ENCODE measurements at regions not wholly inside any gene's neighbourhood (a gene's known extent, or its start where the extent isn't known, plus 50 kb on each side); places are given as distances from the start of the nearest gene placed in this dataset.

DNA sequence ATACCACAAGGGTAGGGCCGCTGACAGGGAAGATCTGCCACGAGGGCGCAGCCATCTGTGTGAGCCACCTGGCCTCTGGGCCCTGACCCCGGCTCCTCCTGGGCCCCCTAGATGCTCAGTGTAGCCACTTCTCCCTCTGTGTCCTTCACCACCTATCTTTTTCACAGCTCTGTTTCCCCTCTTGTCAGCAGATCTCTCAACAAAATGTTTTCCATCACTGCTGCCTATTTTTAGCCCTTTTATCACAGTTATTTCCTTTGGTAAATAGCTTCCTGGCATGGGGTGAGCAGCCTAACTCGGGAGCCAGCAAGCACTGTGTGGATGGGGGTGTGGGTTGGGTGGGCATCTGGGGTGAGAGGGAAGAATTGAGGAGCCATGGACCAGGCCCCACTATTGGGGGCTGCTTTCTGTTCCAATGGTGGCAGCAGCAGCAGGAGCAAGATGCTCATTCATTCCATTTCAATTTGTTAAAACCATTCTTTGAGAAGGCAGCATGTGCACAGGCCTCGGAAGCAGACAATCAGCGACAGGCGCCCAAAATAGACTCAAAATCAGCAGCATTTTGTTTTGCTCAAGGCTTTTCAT, 135.2 kb upstream of the NAV2 start:
- intact Hi-C loops (cut with micrococcal nuclease): no loop called here
- H3K4me3 Mint-ChIP-seq (ENCODE audit: low read depth): no peak overlapping the region
- no peak for DNase-seq (ENCODE audit: low spot score)
- H3K9me3 Mint-ChIP-seq: no peaks in the 10 kb centered on the region
- no peaks in the 10 kb centered on the region for H3K4me1 Mint-ChIP-seq (ENCODE audit: low read depth)
- peaks cover 2% of the 10 kb centered on the region for H3K27me3 Mint-ChIP-seq (ENCODE audit: low read depth)
- H3K27ac Mint-ChIP-seq: no peak overlapping the region
- H3K36me3 Mint-ChIP-seq (ENCODE audit: low read depth): no peaks in the 10 kb centered on the region

DNA sequence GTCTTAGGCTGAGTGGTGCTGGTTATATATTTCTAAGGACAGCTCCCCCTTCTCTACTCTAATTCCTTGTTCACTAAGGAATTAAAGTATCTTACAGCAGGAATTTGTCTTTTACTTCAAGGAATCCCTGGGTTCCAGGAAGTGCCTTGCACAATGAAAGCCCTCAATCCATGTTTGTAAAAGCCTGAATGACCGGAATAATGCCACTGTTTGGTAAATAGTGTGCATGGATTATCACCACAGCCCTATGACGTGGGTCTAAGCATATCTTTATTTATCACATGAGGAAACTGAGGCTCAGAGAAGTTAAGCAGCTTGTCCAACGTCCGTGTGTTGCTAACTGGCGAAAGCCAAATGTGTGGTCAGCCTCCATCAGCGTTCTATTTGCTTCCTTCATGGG, 135.7 kb upstream of the NAV2 start:
- Mint-ChIP-seq H3K9me3 (no peaks in the 10 kb centered on the region), H3K27ac (no peak overlapping the region), H3K27me3 (ENCODE audit: low read depth) (peaks cover 2% of the 10 kb centered on the region), H3K4me3 (ENCODE audit: low read depth) (no peak overlapping the region), H3K36me3 (ENCODE audit: low read depth) (no peaks in the 10 kb centered on the region), H3K4me1 (ENCODE audit: low read depth) (no peaks in the 10 kb centered on the region)
- DNase-seq (ENCODE audit: low spot score): no peak
- intact Hi-C loops (cut with micrococcal nuclease): no loop called here

DNA sequence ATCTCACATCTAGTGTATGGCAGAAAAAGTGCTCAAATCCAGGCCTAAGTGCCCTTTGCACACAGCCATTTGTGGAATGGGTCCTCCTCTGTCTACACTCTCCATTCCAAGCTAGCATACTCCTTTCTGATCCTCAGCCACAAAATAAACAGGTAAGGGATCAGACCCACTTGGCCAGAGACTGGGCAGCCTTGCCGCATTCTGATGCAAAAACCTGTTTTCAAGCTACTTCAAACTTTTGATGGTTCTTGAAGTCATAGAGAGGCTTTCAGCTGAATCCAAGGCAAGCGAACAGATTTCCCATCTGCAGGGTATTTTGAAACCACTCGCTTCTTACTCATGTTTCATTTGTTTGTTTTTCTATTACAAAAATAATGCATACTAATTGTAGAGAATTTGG, 136.6 kb upstream of the NAV2 start:
- Mint-ChIP-seq H3K36me3 (ENCODE audit: low read depth) (no peaks in the 10 kb centered on the region), H3K4me1 (ENCODE audit: low read depth) (no peaks in the 10 kb centered on the region), H3K9me3 (no peaks in the 10 kb centered on the region), H3K27ac (no peak overlapping the region), H3K4me3 (ENCODE audit: low read depth) (no peak overlapping the region), H3K27me3 (ENCODE audit: low read depth) (peaks cover 2% of the 10 kb centered on the region)
- no peak for DNase-seq (ENCODE audit: low spot score)
- intact Hi-C loops (cut with micrococcal nuclease): no loop called here

DNA sequence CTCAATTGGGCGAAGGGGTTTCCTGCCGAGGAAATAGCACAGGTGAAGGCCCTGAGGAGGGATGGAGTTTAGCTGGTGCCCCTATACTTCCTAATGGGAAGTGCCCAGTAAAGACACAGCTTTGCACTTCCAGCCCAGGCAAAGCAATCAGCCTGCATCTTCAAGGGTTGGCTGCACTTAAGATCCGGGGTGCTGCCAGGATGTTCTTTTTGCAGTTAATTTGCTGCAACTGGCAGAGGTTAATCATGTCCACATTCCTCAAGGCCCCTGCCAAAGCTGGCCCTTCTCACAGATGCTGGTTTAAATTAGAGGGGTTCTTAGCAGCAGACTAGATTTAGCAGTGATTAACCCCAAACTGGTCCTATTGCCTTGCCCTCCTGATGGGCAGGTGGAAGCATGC, 137.7 kb upstream of the NAV2 start:
- Mint-ChIP-seq H3K27ac (no peak overlapping the region), H3K36me3 (ENCODE audit: low read depth) (no peaks in the 10 kb centered on the region), H3K9me3 (no peaks in the 10 kb centered on the region), H3K4me3 (ENCODE audit: low read depth) (no peak overlapping the region), H3K27me3 (ENCODE audit: low read depth) (peaks cover 2% of the 10 kb centered on the region), H3K4me1 (ENCODE audit: low read depth) (no peaks in the 10 kb centered on the region)
- DNase-seq (ENCODE audit: low spot score): no peak
- intact Hi-C loops (cut with micrococcal nuclease): no loop called here

DNA sequence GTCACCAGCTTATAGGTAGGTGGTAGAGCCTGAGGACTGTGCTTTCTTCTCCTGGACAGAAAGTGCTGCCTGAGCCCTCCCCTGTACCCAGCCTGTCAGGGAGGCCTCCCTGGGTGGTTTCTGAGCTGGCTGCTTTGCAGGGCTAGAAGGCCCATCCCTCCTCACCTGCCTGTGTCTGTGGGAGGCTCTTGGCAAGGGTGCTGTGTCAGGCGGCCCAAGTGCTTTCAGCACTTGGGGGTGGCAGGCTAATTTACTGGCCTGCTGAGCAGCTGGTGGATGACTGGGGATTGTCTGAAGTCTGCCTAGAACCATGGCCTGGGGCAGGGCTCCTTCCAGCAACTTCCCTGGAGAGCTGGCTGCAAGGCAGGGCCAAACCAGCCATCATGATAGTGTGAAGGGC, 139.0 kb upstream of the NAV2 start:
- Mint-ChIP-seq H3K27me3 (ENCODE audit: low read depth) (peaks cover 2% of the 10 kb centered on the region), H3K9me3 (no peaks in the 10 kb centered on the region), H3K4me1 (ENCODE audit: low read depth) (no peaks in the 10 kb centered on the region), H3K27ac (no peak overlapping the region), H3K4me3 (ENCODE audit: low read depth) (no peak overlapping the region), H3K36me3 (ENCODE audit: low read depth) (no peaks in the 10 kb centered on the region)
- no peak for DNase-seq (ENCODE audit: low spot score)
- intact Hi-C loops (cut with micrococcal nuclease): no loop called here

DNA sequence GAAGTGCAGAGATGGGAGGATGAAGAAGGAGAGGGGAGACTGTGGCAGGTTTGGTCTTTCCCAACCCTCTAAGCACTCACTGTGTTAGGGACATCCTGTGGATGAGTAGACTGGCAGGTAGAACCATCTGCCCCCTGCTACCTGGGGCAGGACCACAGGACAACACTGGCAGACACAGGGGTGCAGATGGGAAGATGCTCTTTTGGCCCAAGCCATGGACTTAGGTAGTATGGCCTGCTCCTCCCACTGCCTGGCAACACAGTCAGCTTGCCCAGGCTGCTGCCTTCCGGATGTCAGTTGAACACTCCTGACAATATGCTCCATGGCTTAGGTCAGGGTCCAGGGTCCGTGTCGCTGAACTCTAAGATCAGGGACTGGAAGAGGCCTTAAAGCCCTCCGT, 140.7 kb upstream of the NAV2 start:
- no peaks in the 10 kb centered on the region for H3K4me1 Mint-ChIP-seq (ENCODE audit: low read depth)
- no peak overlapping the region for H3K27ac Mint-ChIP-seq
- intact Hi-C loops (cut with micrococcal nuclease): no loop called here
- H3K27me3 Mint-ChIP-seq (ENCODE audit: low read depth): peaks cover 2% of the 10 kb centered on the region
- no peaks in the 10 kb centered on the region for H3K9me3 Mint-ChIP-seq
- H3K4me3 Mint-ChIP-seq (ENCODE audit: low read depth): no peak overlapping the region
- H3K36me3 Mint-ChIP-seq (ENCODE audit: low read depth): no peaks in the 10 kb centered on the region
- DNase-seq (ENCODE audit: low spot score): no peak

DNA sequence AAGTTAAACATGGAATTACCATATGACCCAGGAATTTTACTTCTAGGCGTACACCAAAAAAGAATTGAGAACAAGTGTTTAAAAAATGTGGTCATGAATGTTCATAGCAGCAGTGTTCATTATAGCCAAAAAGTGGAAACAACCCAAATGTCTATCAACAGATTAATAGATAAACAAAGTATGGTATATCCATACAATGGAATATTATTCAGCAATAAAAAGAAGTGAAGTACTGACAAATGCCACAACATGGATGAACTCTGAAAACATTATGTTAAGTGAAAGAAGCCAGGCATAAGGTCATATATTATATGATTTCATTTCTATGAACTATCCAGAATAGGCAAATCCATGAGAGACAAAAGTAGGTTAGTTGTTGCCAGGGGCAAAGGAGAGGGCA, 141.7 kb upstream of the NAV2 start:
- Mint-ChIP-seq H3K27ac (no peak overlapping the region), H3K27me3 (ENCODE audit: low read depth) (peaks cover 2% of the 10 kb centered on the region), H3K4me1 (ENCODE audit: low read depth) (no peaks in the 10 kb centered on the region), H3K36me3 (ENCODE audit: low read depth) (no peaks in the 10 kb centered on the region), H3K9me3 (no peaks in the 10 kb centered on the region), H3K4me3 (ENCODE audit: low read depth) (no peak overlapping the region)
- no peak for DNase-seq (ENCODE audit: low spot score)
- intact Hi-C loops (cut with micrococcal nuclease): no loop called here

DNA sequence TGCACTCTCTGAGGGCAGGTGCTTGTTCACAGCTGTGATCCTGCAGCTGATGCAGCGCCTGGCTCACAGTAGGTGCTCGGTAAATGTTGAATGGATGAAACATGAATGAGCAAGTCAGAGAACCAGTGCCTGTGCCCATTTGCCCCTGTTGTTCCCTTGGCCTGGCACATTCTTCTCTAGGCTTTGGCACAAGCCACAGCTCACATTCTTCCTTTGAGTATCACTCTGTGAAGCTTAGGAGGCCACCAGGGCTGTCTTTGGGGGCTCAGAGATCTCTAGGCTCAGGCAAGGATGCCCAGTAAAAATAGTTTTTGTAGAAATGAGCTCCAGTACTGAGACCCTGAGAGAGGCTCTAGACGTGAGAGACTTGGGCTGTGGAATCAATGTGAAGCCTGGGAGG, 144.6 kb upstream of the NAV2 start:
- H3K36me3 Mint-ChIP-seq (ENCODE audit: low read depth): no peaks in the 10 kb centered on the region
- no peak overlapping the region for H3K27ac Mint-ChIP-seq
- H3K4me3 Mint-ChIP-seq (ENCODE audit: low read depth): no peak overlapping the region
- no peaks in the 10 kb centered on the region for H3K9me3 Mint-ChIP-seq
- intact Hi-C loops (cut with micrococcal nuclease): no loop called here
- no peaks in the 10 kb centered on the region for H3K4me1 Mint-ChIP-seq (ENCODE audit: low read depth)
- no peak for DNase-seq (ENCODE audit: low spot score)
- H3K27me3 Mint-ChIP-seq (ENCODE audit: low read depth): peaks cover 2% of the 10 kb centered on the region

DNA sequence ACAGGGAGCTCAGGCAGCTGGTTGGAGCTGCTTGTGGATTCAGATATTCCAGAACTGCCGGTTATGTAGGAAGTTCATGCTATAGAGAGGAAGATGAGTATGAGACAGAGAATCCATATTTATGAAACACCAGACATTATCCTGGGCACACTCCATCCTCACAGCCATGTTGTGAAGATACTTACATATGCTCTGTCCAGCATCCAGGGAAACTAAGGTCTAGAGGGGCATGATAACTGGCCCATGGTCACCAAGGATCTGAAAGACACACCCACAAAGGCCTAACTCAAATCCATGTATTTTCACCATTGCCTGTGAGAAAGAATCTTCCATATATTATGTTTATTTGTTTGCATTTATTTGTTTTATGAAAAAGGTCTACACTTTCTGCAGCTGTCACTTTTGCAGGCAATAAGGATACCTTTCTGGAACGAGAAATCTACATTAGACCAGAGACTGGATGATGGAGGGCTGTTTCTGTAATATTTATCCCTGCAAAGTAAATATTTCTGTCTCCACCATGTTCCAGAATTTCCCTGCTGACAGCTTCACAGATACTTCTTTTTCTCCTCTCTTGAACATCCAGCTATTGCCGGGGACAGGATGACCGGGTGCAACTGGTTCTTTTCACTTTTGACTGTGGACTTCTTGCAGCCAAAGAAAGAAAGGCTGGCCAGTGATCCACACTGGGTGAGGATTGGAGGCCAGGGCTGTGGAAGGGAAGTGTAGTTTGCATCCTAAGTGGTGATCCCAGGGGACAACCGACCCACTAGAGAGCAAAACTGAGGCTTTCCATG, 145.9 kb upstream of the NAV2 start:
- intact Hi-C loops (cut with micrococcal nuclease): no loop called here
- Mint-ChIP-seq H3K4me3 (ENCODE audit: low read depth) (no peak overlapping the region), H3K27ac (no peak overlapping the region), H3K4me1 (ENCODE audit: low read depth) (no peaks in the 10 kb centered on the region), H3K27me3 (ENCODE audit: low read depth) (peaks cover 2% of the 10 kb centered on the region), H3K36me3 (ENCODE audit: low read depth) (no peaks in the 10 kb centered on the region), H3K9me3 (no peaks in the 10 kb centered on the region)
- no peak for DNase-seq (ENCODE audit: low spot score)

DNA sequence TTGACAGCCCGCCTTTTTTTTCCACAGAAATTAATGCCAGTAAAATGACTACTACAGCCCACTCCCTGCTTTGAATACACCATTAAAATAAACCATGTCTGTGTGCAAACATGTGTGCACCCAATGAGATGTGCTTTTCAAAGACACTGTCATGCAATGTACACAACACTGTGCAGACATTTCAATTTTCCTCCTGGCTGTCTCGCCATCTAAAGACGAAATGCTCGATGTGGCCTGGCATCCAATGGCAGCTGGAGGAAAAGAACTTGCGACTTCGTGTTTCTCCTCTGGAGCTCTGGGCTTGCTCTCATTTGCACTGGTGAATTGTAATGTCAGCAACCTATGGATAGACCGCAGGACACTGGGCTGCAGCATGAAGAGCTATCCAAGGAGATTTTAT, 147.0 kb upstream of the NAV2 start:
- DNase-seq (ENCODE audit: low spot score): no peak
- Mint-ChIP-seq H3K9me3 (no peaks in the 10 kb centered on the region), H3K27me3 (ENCODE audit: low read depth) (peaks cover 5% of the 10 kb centered on the region), H3K27ac (no peak overlapping the region), H3K36me3 (ENCODE audit: low read depth) (no peaks in the 10 kb centered on the region), H3K4me1 (ENCODE audit: low read depth) (no peaks in the 10 kb centered on the region), H3K4me3 (ENCODE audit: low read depth) (no peak overlapping the region)
- intact Hi-C loops (cut with micrococcal nuclease): no loop called here

DNA sequence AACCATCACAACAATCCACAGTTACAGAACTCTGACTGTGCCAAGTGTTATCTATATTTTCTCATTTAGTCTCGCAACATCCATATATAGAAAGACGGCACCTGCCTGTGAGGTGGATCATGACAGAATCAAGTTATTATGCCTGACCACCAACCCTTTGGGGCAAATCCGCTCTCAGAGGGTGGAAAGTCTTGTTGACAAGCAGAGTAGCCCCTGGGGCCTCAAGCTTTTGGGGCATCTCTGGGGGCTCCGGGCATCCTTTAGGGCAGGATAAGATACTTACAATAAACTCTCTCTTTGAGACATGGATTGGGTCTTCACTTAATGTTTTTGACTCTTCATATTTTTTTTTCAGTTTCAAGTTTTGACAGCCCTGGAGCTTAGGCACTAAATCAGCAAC, 150.5 kb upstream of the NAV2 start:
- Mint-ChIP-seq H3K4me3 (ENCODE audit: low read depth) (no peak overlapping the region), H3K9me3 (no peaks in the 10 kb centered on the region), H3K36me3 (ENCODE audit: low read depth) (no peaks in the 10 kb centered on the region), H3K27ac (no peak overlapping the region), H3K4me1 (ENCODE audit: low read depth) (no peaks in the 10 kb centered on the region), H3K27me3 (ENCODE audit: low read depth) (peaks cover 7% of the 10 kb centered on the region)
- no peak for DNase-seq (ENCODE audit: low spot score)
- intact Hi-C loops (cut with micrococcal nuclease): loop anchor here (5.0 kb wide), 1 partner anchor 340 kb away; no protein-coding TSS in a partner anchor

DNA sequence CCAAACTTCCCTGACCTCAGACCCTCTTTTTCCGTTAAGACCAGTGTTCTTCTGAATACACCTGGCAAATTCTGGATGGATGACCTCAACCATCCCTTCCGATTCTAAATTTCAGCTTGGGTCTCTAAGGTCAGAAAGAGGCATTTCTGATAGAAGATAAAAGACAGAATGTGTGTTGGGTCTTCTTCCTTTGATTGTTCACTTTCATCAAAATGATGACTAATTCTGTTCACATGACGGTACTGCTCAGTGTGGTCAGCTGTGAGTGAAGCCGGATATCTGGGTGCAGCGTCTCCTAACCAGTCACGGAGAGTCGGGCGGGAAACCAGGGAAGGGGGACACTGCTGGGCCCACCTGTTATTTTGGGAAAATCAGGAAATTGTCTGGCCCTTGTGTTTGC, 151.6 kb upstream of the NAV2 start:
- H3K36me3 Mint-ChIP-seq (ENCODE audit: low read depth): no peaks in the 10 kb centered on the region

DNA sequence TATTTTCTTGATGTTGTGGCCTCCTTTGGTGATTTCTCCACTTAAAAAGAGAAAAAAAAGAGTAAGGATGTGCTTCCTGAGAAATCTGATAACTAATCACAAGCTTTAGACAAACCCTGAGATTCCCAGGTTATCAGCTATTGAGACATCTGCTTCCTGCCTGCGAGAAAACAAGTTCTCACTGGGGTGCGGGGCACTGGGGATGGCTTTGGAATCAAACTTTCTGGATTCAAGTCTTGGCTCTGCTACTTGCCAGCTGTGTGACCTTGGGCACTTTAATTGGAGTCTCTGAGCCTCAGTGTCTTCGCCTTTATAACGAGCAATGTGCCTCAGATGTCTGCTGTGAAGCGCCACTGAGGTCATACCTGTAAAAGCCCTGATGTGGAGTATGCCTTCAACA, 152.5 kb upstream of the NAV2 start:
- DNase-seq (ENCODE audit: low spot score): no peak
- H3K36me3 Mint-ChIP-seq (ENCODE audit: low read depth): no peaks in the 10 kb centered on the region
- intact Hi-C loops (cut with micrococcal nuclease): loop anchor here (5.0 kb wide), 1 partner anchor 342 kb away; no protein-coding TSS in a partner anchor
- no peaks in the 10 kb centered on the region for H3K9me3 Mint-ChIP-seq
- H3K4me1 Mint-ChIP-seq (ENCODE audit: low read depth): no peaks in the 10 kb centered on the region
- no peak overlapping the region for H3K4me3 Mint-ChIP-seq (ENCODE audit: low read depth)
- H3K27me3 Mint-ChIP-seq (ENCODE audit: low read depth): peaks cover 10% of the 10 kb centered on the region
- H3K27ac Mint-ChIP-seq: no peak overlapping the region

More for the DNA sequence above, 151.6 kb upstream of the NAV2 start:
- H3K27ac Mint-ChIP-seq: no peak overlapping the region
- H3K27me3 Mint-ChIP-seq (ENCODE audit: low read depth): peaks cover 8% of the 10 kb centered on the region
- no peaks in the 10 kb centered on the region for H3K4me1 Mint-ChIP-seq (ENCODE audit: low read depth)
- intact Hi-C loops (cut with micrococcal nuclease): loop anchor here (5.0 kb wide), 1 partner anchor 341 kb away; no protein-coding TSS in a partner anchor
- no peak for DNase-seq (ENCODE audit: low spot score)
- no peak overlapping the region for H3K4me3 Mint-ChIP-seq (ENCODE audit: low read depth)
- no peaks in the 10 kb centered on the region for H3K9me3 Mint-ChIP-seq

Data from activated T-helper 2 cell treated with anti-CD3 and anti-CD28 coated beads, Interferon-gamma antibody, Interleukin-2, Interleukin-4, amounts not matched to agents 10 μg/mL and 5 μg/mL and 100 μg/mL, durations not matched to agents 14 hours and 24 hours and 36 hours (primary cell).